ENCODE measurements at regions not wholly inside any gene's neighbourhood (a gene's known extent, or its start where the extent isn't known, plus 50 kb on each side); places are given as distances from the start of the nearest gene placed in this dataset.

GRCh38 chr7:10101351-10101750 lies 872.3 kb upstream of the PHF14 start:
- TF ChIP-seq, protein P1, sequence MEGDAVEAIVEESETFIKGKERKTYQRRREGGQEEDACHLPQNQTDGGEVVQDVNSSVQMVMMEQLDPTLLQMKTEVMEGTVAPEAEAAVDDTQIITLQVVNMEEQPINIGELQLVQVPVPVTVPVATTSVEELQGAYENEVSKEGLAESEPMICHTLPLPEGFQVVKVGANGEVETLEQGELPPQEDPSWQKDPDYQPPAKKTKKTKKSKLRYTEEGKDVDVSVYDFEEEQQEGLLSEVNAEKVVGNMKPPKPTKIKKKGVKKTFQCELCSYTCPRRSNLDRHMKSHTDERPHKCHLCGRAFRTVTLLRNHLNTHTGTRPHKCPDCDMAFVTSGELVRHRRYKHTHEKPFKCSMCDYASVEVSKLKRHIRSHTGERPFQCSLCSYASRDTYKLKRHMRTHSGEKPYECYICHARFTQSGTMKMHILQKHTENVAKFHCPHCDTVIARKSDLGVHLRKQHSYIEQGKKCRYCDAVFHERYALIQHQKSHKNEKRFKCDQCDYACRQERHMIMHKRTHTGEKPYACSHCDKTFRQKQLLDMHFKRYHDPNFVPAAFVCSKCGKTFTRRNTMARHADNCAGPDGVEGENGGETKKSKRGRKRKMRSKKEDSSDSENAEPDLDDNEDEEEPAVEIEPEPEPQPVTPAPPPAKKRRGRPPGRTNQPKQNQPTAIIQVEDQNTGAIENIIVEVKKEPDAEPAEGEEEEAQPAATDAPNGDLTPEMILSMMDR (conservative IDR thresholded peaks at IDR 0.05): no peak
- TF ChIP-seq EZH2 (IDR thresholded peaks at IDR 0.05; ENCODE audit: low read depth): no peak
